Ishikawa (cell line): ENCODE measurements at regions not wholly inside any gene's neighbourhood (a gene's known extent, or its start where the extent isn't known, plus 50 kb on each side); places are given as distances from the start of the nearest gene placed in this dataset.

ENCODE experiments used
- CEBPB ChIP-seq: IDR thresholded peaks from 2 replicates; pipeline ENCODE4 v1.6.1; 2012
- CREB1 ChIP-seq: IDR thresholded peaks from 2 replicates; pipeline ENCODE4 v1.6.1; 2012; ENCODE audit warnings: low read depth
- EGR1 ChIP-seq: IDR thresholded peaks from 2 replicates; pipeline ENCODE4 v1.6.1; 2012
- EP300 ChIP-seq: IDR thresholded peaks from 2 replicates; pipeline ENCODE4 v1.6.1; 2012; ENCODE audit warnings: borderline replicate concordance
- FOXM1 ChIP-seq: IDR thresholded peaks from 2 replicates; pipeline ENCODE4 v1.6.1; 2012; ENCODE audit warnings: low read depth, borderline replicate concordance
- NFIC ChIP-seq: IDR thresholded peaks from 2 replicates; pipeline ENCODE4 v1.6.1; 2012
- RAD21 ChIP-seq: IDR thresholded peaks from 2 replicates; pipeline ENCODE4 v1.6.1; 2012; ENCODE audit warnings: low read depth
- TAF1 ChIP-seq: IDR thresholded peaks from 2 replicates; pipeline ENCODE4 v1.6.1; 2012; ENCODE audit warnings: low read depth, mild to moderate bottlenecking
- TCF12 ChIP-seq: IDR thresholded peaks from 2 replicates; pipeline ENCODE4 v1.6.1; 2012; ENCODE audit warnings: low read depth
- TEAD4 ChIP-seq: IDR thresholded peaks from 2 replicates; pipeline ENCODE4 v1.6.1; 2012
- YY1 ChIP-seq: IDR thresholded peaks from 2 replicates; pipeline ENCODE4 v1.6.1; 2012; ENCODE audit warnings: low read depth
- ZBTB7A ChIP-seq: IDR thresholded peaks from 2 replicates; pipeline ENCODE4 v1.6.1; 2012; ENCODE audit warnings: low read depth
- TF ChIP-seq, protein P1 (sequence below): IDR thresholded peaks from 2 replicates; pipeline ENCODE4 v1.6.1; 2012; ENCODE audit warnings: low read depth, mild to moderate bottlenecking
- TF ChIP-seq, protein P2 (sequence below): IDR thresholded peaks from 2 replicates; pipeline ENCODE4 v1.6.1; 2012
- TF ChIP-seq, protein P3 (sequence below): IDR thresholded peaks from 2 replicates; pipeline ENCODE4 v1.6.1; 2012

DNA sequence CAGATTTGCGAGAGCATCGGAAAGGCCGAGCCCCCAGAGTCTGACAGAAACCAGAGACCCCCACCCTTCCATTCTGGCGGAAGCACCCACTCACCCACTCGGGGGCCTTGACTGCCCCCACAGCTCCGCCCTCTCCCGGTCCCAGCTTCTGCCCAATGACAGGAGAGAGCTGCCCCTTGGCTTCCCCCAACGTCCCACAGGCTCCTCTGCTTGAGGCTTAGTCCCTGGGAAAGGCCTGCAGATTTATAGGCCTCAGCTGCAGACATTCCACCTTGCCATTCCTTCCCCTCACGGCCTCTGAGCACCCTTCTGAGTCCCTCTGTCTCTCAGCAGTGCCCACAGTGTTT is 125.0 kb upstream of the NCAM1 start:
- TF ChIP-seq TCF12, result no peak
- TF ChIP-seq EP300, result no peak
- TF ChIP-seq NFIC, result no peak
- no peak for TF ChIP-seq FOXM1
- TF ChIP-seq RAD21, result no peak
- no peak for TF ChIP-seq CREB1

DNA sequence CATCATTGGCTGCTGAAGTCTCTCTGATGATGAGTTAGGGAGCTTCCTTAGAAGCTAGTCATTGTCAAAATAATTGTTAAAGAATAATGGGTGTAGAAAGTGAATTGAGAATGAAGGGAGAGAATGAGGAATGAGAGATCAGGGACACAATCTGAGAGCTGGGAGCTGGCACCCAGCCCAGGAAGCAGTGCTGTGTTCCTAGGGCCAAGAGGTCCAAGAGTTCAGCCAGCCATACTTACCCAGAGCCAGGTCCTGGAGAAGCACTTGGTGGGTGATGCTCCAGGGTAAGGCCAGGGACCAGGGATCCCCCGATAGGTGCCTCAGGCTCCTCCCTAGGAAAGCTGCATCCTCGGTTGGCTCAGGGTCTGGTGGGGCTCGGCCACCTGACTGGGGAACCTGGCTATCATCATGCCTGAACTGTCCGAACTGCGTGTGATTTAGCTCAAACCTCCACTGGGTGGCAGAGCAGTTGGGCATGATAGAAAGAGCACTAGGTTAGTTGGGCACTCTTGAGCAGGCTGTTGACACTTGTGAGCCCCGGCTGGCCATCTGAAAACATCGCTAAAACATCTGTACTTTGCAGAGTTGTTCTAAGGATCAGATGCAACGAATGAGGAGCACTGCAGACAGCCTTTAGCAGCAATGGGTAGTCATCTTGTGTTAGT is 123.9 kb upstream of the NCAM1 start:
- no peak for TF ChIP-seq TEAD4

GRCh38 chr11:112839051-112839450 is 122.2 kb upstream of the NCAM1 start:
- TF ChIP-seq YY1 (no peak), TCF12 (no peak), EGR1 (no peak), NFIC (no peak), ZBTB7A (no peak), CEBPB (no peak), FOXM1 (no peak), TAF1 (no peak)
- TF ChIP-seq, protein P1, sequence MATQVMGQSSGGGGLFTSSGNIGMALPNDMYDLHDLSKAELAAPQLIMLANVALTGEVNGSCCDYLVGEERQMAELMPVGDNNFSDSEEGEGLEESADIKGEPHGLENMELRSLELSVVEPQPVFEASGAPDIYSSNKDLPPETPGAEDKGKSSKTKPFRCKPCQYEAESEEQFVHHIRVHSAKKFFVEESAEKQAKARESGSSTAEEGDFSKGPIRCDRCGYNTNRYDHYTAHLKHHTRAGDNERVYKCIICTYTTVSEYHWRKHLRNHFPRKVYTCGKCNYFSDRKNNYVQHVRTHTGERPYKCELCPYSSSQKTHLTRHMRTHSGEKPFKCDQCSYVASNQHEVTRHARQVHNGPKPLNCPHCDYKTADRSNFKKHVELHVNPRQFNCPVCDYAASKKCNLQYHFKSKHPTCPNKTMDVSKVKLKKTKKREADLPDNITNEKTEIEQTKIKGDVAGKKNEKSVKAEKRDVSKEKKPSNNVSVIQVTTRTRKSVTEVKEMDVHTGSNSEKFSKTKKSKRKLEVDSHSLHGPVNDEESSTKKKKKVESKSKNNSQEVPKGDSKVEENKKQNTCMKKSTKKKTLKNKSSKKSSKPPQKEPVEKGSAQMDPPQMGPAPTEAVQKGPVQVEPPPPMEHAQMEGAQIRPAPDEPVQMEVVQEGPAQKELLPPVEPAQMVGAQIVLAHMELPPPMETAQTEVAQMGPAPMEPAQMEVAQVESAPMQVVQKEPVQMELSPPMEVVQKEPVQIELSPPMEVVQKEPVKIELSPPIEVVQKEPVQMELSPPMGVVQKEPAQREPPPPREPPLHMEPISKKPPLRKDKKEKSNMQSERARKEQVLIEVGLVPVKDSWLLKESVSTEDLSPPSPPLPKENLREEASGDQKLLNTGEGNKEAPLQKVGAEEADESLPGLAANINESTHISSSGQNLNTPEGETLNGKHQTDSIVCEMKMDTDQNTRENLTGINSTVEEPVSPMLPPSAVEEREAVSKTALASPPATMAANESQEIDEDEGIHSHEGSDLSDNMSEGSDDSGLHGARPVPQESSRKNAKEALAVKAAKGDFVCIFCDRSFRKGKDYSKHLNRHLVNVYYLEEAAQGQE, result no peak

GRCh38 chr11:112841729-112842128 is 119.5 kb upstream of the NCAM1 start:
- TF ChIP-seq TAF1 (no peak), TEAD4 (no peak), CREB1 (no peak), TCF12 (no peak), EGR1 (no peak), YY1 (no peak), EP300 (no peak)
- TF ChIP-seq, protein P1, result no peak
- TF ChIP-seq, protein P2, sequence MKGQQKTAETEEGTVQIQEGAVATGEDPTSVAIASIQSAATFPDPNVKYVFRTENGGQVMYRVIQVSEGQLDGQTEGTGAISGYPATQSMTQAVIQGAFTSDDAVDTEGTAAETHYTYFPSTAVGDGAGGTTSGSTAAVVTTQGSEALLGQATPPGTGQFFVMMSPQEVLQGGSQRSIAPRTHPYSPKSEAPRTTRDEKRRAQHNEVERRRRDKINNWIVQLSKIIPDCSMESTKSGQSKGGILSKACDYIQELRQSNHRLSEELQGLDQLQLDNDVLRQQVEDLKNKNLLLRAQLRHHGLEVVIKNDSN, result no peak
- TF ChIP-seq, protein P3, sequence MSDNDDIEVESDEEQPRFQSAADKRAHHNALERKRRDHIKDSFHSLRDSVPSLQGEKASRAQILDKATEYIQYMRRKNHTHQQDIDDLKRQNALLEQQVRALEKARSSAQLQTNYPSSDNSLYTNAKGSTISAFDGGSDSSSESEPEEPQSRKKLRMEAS, result no peak

DNA sequence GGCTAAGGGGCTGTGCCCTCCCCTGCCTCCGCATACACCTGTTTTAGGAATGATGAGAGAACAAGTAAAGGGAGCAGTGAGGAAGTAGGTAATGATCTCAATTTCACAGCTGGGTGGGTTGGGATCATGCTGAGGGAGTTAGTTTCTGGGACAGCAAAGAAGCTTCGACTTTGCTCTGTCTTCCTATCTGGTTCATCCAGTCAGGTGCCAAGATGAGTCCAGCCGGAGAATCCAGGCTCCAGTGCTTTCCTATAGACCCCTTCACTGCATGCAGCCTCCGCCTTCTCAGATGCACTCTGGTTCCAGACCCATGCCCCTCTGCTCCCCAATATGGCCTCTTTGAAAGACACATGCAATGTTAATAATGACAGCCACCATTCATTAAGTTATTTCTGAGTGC is 119.1 kb upstream of the NCAM1 start:
- TF ChIP-seq EGR1 (no peak), ZBTB7A (no peak), EP300 (no peak), RAD21 (no peak), NFIC (no peak)
- TF ChIP-seq, protein P1, result no peak

- TF ChIP-seq TEAD4, result no peak
- TF ChIP-seq ZBTB7A, result no peak
- TF ChIP-seq FOXM1, result no peak
- TF ChIP-seq, protein P2, result no peak
- TF ChIP-seq CREB1, result no peak
- no peak for TF ChIP-seq NFIC
- no peak for TF ChIP-seq YY1
- TF ChIP-seq RAD21, result no peak
- TF ChIP-seq EP300, result no peak
- TF ChIP-seq CEBPB, result no peak
- no peak for TF ChIP-seq TAF1
- TF ChIP-seq, protein P3, result no peak
- TF ChIP-seq EGR1, result no peak
These were observed 116.7 kb upstream of the NCAM1 start for GRCh38 chr11:112844517-112844916.
